ENCODE measurements at regions not wholly inside any gene's neighbourhood (a gene's known extent, or its start where the extent isn't known, plus 50 kb on each side); places are given as distances from the start of the nearest gene placed in this dataset.

GRCh38 chr7:136267822-136268221 is 290.7 kb upstream of the MTPN start:
- Histone ChIP-seq H2BK15ac (ENCODE audit: low read depth, low read length) (no peak overlapping the region), H3K79me1 (ENCODE audit: low read depth in 1 of 2, low read length in 2 of 2) (no peaks in the 10 kb centered on the region), H4K91ac (ENCODE audit: insufficient read depth, low read depth, low read length) (no peak overlapping the region), H4K5ac (ENCODE audit: low read depth, low read length) (no peak overlapping the region), H4K20me1 (ENCODE audit: insufficient read depth, low read length) (no peaks in the 10 kb centered on the region), H3K9me1 (ENCODE audit: insufficient read depth, low read length) (no peaks in the 10 kb centered on the region), H3K4me1 (ENCODE audit: control insufficient read depth, insufficient read depth, low read length) (no peaks in the 10 kb centered on the region), H2AK9ac (replicated peaks; ENCODE audit: low read depth, low read length, poor library complexity) (no peak overlapping the region), H2BK20ac (ENCODE audit: low read depth, low read length) (no peak overlapping the region), H2AK5ac (ENCODE audit: low read depth, low read length) (no peak overlapping the region), H3K23ac (ENCODE audit: low read depth, low read length) (no peak overlapping the region), H2BK120ac (ENCODE audit: low read depth, low read length) (no peak overlapping the region), H3K27ac (ENCODE audit: insufficient read depth, low read length) (no peak overlapping the region), H3K4ac (ENCODE audit: low read depth, low read length) (no peak overlapping the region), H3K27me3 (ENCODE audit: control insufficient read depth, insufficient read depth, low read length) (no peaks in the 10 kb centered on the region), H3K4me3 (ENCODE audit: insufficient read depth, low read depth, low read length) (no peak overlapping the region), H3K9ac (ENCODE audit: low read depth, low read length) (no peak overlapping the region), H3K56ac (ENCODE audit: extremely low read depth, insufficient read depth, low read length) (no peak overlapping the region), H3K14ac (replicated peaks; ENCODE audit: low read depth, low read length) (no peak overlapping the region), H3K9me3 (ENCODE audit: control insufficient read depth, insufficient read depth, low read length) (peaks cover 2% of the 10 kb centered on the region), H3K4me2 (ENCODE audit: low read depth, low read length) (no peak overlapping the region), H2BK5ac (ENCODE audit: low read depth, low read length, poor library complexity, severe bottlenecking) (no peak overlapping the region), H3K18ac (ENCODE audit: low read depth, low read length) (no peak overlapping the region), H3K36me3 (ENCODE audit: control insufficient read depth, insufficient read depth, low read length) (no peaks in the 10 kb centered on the region), H2AFZ (replicated peaks; ENCODE audit: low read length, poor library complexity) (no peak overlapping the region), H4K8ac (ENCODE audit: low read depth in 2 of 2, low read length in 2 of 2) (no peak overlapping the region)
- no CpG with 5 or more reads among the region's 2 CpGs for WGBS, 2 experiments (ENCODE audit: extremely low coverage in 2 of 2, insufficient read length in 1 of 2)
- POLR2A ChIA-PET (ENCODE audit: unreplicated experiment), result no interaction called here
- intact Hi-C loops (cut with micrococcal nuclease), result no loop called here
- dilution Hi-C loops (cut with HindIII; ENCODE audit: low sequenced_read_pairs, unreplicated experiment), result no loop called here
- no TSS peak for BruUV-seq (replicated peaks)
- in situ Hi-C loops (cut with MboI; ENCODE audit: low sequenced_read_pairs), result no loop called here
- CTCF ChIA-PET, result no interaction called here
- no peak for DNase-seq
- no peak for TF ChIP-seq RFX5 (IDR thresholded peaks at IDR 0.05; ENCODE audit: low read depth, low read length)
- no peak for TF ChIP-seq ELK1 (IDR thresholded peaks at IDR 0.05; ENCODE audit: borderline replicate concordance, low read depth, low read length)
- TF ChIP-seq CEBPB (IDR thresholded peaks at IDR 0.05; ENCODE audit: low read depth, low read length), result no peak
- TF ChIP-seq FOS (IDR thresholded peaks at IDR 0.05; ENCODE audit: low read depth, low read length), result no peak
- TF ChIP-seq USF2 (IDR thresholded peaks at IDR 0.05; ENCODE audit: low read depth, low read length), result no peak
- no peak for TF ChIP-seq RAD21 (IDR thresholded peaks at IDR 0.05; ENCODE audit: low read length)
- TF ChIP-seq NFE2L2 (IDR thresholded peaks at IDR 0.05; ENCODE audit: low read depth, low read length), result no peak
- TF ChIP-seq CHD1 (IDR thresholded peaks at IDR 0.05; ENCODE audit: low read depth, low read length), result no peak
- TF ChIP-seq MXI1 (IDR thresholded peaks at IDR 0.05; ENCODE audit: borderline replicate concordance, low read depth, low read length), result no peak
- TF ChIP-seq SMC3 (IDR thresholded peaks at IDR 0.05; ENCODE audit: low read depth, low read length), result no peak
- TF ChIP-seq RCOR1 (IDR thresholded peaks at IDR 0.05; ENCODE audit: insufficient replicate concordance, low read length), result no peak
- no peak for TF ChIP-seq MAZ (IDR thresholded peaks at IDR 0.05; ENCODE audit: borderline replicate concordance, low read depth, low read length)
- TF ChIP-seq CTCF (conservative IDR thresholded peaks at IDR 0.05; ENCODE audit: low read depth, low read length), result no peak
- no peak for TF ChIP-seq MAFK (IDR thresholded peaks at IDR 0.05; ENCODE audit: low read depth, low read length)
- TF ChIP-seq BHLHE40 (IDR thresholded peaks at IDR 0.05; ENCODE audit: low read depth, low read length), result no peak
- ATAC-seq (ENCODE audit: low read depth), result no peak
